ENCODE measurements at regions not wholly inside any gene's neighbourhood (a gene's known extent, or its start where the extent isn't known, plus 50 kb on each side); places are given as distances from the start of the nearest gene placed in this dataset.
A peak's percentile ranks its signal among the peaks of the same experiment; 100 is the strongest.

DNA sequence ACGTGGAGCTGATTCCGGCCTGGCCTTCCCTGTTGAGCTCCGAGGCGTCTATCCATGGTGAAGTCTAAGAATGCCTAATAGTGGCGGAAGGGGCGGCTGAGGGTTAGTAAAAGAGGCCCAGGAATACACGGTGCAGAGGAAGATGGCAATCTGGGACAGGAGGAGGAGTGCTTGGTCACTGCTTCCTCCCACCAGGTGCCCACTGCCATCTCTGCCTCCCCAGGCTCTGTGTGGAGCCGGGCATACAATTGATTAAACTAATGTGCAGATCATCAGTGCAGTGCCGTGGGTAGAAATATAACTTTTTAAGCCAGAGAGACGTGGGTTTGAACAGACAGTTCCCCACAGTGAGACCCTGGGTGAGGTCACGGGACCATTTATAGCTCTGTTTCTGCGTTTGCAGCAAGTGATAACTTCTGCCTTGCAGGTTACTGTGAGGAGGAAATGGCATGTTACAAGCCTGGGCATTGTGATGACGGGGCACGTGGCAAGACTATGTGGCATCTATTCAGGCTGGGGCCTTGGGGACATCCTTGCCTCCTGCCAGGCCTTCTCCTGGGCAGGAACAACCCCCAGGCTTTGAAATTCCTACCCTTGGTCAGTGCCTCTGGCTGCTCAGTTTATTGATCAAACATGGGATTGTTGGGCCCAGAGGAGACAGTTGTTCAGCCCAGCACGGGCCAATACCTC is 204.9 kb downstream of the ASB1 start:
- DNase-seq (ENCODE audit: insufficient read length, low spot score) (no peak), FAIRE-seq (no peak)

DNA sequence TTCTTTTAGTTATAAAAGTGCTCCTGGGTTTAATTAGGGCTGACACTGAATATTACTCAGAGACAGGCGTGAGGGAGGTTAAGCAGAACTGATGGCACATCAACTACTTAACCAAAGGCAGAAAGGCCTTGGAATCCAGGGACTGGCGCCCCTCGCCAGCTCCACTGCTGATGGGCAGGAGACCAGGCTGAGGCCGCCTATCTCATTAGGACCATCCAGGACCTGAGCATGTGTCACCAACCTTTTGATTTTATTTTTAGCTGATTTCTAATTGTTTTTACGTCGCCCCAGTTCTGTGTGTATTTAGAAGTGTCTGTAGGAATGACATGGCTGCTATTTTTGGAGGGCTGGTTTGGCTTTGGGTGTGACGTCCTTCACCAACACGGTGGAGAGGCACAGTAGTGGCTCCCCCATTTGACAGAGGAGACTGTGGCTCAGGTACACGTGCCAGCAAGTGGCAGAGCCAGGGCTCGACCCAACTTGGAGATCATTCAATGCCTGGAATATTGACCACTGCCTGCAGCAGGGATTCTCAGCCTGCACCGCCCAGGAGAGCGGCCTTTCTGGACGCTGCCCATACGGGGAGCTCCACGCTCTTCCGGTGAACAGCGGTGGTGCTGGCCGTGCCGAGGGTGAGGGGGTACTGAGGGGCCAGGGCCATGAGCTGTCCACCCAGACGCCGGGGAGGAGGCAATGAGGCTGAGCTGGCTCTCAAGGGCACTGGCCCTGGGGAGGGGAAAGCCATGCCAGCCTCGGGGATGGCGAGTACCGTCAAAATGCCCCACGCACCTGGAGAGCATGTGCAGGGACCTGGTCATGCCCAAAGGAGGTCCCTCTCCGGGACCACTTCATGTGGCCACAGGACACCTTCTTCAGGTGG is 205.7 kb downstream of the ASB1 start:
- FAIRE-seq, result no peak
- DNase-seq (ENCODE audit: insufficient read length, low spot score), result no peak

DNA sequence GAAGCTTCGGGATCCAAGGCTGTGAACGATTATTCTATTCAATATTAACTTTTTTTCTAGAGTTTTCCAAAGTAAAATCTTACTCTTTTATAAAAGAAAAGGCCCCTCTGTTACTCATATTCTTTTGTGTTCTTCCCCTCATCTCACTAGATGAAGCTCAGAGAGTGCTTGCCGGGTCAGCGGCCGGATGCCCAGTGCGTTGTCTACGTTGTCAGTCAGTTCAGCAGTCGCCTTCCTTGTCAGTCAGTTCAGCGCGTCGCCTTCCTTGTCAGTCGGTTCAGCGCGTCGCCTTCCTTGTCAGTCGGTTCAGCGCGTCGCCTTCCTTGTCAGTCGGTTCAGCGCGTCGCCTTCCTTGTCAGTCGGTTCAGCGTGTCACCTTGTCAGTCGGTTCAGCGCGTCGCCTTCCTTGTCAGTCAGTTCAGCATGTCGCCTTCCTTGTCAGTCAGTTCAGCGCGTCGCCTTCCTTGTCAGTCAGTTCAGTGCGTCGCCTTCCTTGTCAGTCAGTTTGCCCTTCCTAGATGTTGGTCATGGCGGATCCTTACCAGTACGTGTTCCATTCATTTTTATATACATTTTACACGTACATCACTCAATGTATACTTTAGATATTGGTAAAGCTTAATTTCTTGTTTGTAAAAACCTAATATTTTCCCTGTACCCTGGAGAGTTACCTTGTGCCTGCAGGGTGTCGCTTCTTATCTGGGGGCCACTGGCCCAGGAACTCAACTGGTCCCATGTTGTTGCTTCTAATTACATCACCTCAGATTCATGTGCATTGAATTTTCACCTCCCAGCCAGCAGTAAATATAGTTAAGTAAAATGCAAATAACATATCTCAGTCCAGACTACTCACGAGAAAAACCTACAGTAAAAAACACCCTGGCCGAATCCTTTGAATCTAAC is 206.9 kb downstream of the ASB1 start:
- DNase-seq (ENCODE audit: insufficient read length, low spot score) (no peak), FAIRE-seq (no peak)

DNA sequence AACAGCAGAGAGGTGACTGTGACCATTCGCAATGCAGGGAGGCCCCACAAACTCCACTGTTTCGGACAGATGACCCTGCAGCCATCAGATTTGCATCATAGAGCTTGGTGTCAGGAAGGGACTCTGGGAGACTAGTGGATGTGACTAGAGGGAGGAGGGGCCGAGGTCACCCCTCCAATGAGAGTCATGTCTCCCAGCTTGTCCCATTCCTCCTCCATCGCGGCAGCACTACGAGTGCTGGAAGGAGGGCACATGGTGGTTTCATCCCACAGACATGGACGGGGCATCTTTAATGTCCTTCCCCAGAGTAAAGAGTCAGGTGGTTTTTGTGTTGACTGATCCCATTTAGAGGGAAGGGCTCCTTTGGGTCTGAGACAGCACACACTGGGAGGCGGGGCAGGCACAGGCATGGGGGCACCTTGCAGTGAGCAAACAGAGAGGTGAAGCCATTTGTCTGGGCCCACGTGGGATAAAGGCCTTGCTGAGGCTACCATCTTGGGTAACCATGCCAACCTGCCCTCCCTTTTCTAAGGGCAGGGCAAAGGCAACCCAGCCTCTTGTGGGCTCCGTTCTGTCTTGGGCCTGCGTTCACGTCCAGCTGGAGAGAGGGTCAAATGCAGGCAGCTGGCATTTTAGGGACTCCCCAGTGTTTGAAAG is 208.1 kb downstream of the ASB1 start:
- no peak for DNase-seq (ENCODE audit: insufficient read length, low spot score)
- FAIRE-seq, result peak; percentile 26

DNA sequence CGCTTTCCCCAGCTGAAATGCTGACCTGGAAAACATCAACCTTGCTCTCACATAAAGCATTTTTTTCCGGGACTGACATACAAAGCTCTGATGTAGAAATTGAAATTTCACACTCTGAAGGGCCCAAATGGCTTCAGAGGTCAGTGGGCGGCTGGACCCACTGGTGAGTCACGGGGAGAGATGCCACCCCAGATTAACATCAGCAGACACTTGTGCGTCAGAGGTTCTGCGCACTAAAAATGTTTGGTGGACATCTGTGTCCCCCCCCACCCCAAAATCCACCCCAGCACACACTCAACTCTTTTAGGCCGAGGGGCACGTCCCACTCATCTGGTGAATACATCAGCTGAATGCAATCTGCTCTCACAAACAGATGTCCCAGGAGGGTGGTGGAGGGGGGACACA is 208.9 kb downstream of the ASB1 start:
- peak; percentile 40 for FAIRE-seq

DNA sequence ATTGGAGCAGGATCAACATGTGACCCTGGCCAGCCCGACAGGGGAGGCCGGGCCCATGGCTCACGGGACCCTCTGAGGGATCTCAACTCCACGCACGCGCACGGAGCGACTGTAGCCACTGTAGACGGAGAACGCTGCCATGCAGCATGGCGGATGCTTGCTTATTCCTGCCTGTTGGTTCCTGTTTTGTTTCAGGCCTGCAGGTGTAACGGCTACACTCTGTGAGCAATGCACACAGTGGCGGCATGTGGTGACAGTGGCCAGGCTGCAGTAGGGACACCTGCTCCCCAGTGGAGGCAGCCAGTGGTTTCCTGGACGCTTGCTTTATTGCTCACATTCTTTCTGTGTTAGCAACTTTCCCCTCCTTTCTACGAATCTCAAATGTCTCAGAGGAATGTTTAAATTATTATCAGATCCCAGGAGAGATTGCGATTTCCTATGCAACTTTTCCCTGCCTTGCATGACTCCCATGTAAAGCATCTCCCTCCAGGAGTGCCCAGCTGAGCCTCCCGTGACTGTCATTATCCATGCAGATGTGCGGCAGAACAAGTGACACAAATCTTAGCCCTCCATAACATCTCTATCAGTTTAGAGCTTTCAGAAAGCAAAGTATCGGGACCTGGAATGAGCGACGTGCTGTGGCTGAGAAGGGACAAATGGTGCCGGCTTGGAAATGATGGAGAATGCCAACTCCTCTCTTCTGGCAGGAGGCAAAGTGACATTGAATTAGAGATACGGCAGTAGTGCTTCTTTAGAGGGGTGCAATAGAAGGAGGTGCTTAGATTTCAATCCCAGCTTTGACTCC is 209.7 kb downstream of the ASB1 start:
- DNase-seq (ENCODE audit: insufficient read length, low spot score) (peak; percentile 57), FAIRE-seq (peak; percentile 67)

More for the DNA sequence above, 208.9 kb downstream of the ASB1 start:
- DNase-seq (ENCODE audit: insufficient read length, low spot score), result peak; percentile 36

DNA sequence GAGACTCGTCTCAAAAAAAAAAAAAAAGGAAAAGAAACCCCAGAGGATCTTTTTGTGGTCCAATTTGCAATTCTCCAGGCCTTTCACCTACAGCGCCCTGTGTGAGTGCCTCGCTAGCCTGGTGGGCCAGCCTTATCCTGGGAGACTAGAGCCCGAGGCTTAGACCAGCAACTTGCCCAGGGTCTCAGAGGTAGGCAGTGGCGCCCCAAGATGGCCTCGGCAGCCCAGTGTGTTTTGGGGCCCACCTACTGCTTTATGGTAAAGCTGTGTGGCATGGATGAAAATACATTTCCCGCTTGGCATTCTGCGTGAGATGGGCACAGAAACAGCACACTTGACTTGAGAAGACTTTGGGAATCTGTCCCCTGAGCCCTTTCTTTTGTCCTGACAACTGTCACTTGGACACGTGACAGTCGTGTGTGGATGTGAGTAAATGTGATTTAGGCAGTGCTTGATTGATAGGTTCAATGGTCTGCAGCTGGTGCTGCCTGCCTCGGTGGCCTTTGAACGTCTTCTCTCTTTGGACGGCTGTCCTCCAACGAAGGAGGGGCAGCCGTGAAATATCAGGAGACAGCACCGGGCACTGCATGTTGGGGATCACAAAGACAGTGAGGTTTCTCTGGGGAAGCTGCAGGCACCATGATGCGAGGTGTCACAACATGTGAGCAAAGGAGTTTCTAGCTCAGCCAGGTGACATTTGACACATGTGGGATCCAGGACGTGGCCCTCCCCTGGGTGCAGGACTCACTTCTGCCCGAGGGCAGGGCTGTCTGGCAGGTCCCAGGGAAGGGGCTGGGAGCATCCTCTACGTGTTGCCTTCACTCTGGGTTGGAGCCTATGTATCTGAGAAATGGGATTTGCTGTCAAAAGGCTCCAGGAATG is 209.5 kb upstream of the TWIST2 start:
- DNase-seq (ENCODE audit: insufficient read length, low spot score) (no peak), FAIRE-seq (no peak)

DNA sequence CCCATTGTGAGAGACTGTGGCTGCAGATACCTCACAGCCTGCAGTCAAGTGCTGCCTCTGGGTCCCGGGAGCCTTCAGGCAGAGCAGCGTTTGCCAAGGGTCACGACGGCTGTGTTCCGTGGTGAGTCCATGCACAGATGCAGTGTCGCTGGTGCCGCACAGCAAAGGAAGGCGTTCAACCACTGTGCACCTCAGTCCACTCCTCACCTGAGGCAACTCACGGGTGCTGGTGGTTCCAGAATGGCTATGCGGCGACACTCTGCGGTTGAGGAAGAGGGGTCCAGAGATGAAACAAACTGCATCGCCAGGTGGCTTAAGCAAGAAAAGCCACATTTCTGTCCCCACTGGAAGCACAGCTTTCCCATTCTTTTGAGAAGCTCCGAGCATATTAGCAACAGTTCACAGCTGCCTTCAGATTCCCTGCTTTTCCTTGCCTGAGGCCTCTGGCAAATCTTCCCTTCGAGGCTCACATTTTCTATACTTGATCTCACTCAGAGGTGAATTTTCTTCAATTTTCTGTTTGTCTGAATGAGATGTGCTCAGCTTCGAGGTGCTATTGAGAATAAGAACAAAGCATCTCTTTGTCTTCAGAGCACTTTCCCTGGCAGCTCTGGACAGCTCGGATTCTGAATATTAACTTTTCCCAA is 208.8 kb upstream of the TWIST2 start:
- DNase-seq (ENCODE audit: insufficient read length, low spot score) (no peak), FAIRE-seq (no peak)

DNA sequence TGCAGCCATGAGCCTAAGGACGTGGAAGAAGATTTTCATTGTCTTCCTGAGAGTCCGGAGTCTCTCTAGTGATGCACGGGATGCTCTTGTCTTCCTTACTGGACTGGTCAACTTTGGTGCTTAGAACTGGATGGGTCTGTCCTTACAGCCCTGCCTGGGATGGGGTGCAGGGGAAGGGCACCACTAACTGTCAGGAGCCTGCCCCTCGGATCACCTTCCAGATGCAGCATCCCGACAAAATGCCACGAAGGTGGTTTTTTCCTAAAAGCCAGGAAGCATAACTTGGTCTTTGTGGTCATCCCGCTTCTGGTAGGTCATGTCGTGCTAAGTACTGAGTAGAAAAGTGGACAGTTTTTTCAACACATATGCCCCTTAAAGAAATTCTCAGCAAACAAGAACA is 207.4 kb upstream of the TWIST2 start:
- FAIRE-seq, result no peak
- DNase-seq (ENCODE audit: insufficient read length, low spot score), result no peak

DNA sequence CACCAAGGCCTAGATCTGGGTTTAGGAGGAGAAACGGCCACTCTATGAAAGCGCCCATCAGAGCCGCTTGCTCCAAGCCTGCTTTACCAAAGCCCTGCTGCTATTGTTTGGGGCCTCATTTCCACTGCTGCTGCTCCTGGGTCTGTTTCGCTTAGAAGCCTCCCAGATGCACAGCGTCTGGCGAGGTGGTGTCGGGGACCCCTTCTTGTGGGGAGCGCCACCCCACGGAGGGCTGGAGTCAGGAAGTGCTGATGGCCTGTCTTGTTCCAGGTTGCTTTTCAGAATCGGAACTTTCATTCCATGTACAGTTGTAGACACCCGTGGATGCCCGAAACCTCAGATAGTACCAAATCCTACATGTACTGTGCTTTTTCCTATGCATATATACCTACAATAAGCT is 204.9 kb upstream of the TWIST2 start:
- DNase-seq (ENCODE audit: insufficient read length, low spot score) (no peak), FAIRE-seq (no peak)

DNA sequence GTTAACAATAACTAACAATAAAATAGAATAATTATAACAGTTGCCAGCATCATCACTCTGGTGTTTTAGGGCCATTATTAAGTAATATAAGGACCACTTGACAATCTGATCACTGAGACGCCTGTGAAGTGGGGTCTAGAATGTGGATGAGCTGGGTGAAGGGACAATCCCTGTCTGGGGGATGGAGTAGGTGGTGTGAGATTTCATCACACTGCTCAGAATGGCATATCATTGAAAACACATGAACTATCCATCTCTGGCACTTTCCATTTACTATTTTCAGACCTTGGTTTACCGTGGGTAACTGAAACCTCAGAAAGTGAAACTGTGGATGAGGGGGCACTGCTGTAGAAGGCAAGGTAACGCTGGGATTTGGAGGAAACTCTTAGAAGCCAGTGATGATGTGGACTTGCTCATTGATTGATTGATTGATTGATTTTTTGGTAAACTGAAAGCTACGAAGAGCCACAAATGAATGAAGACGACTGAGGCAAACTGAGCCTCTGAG is 204.4 kb upstream of the TWIST2 start:
- DNase-seq (ENCODE audit: insufficient read length, low spot score), result no peak

DNA sequence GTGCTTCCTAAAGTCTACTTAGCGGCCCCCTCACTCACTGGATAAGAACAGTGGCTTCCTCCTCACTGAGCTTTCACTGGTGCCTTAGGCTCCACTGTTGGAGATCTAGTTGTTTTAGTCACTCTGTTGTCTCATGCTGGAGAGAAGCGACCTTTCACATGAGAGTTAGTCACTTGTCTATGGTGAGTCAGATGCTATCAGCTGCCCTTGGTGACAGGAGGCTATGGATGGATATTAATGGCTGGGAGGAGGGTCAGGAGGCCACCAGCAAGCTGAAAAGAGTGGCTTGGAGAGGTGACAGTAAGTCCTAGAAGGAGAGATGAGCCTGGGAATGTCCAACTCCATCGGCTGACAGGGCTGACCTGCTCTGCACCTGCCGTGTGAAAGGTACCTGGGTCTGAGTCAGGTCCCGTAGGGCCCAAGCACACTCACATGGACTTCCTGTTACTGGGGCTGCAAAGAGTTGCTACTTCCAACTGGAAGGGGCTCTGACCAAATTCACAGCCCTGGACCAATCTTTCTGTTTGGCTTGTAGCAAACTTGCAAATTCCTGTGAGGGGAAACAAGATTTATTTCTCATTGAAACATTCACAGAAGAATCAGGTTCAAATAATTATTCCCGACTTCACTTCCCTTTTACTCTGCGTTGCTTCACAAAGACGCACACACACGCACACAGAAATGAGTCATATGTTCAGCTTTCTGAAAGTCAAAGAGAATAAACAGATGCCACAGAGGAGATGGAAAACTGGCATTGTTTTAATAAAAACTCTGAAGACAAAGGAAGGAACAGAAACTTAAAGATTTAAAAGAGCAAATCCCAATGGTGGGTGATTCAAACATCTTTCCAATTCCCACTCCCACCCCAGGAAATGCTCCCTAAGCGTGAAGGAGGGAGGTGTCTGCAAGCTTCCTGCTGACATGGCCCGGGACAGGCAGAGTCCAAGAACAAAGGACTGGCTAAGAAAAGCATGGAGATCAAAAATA is 203.5 kb upstream of the TWIST2 start:
- FAIRE-seq, result no peak
- DNase-seq (ENCODE audit: insufficient read length, low spot score), result peak; percentile 67

More for the DNA sequence above, 204.4 kb upstream of the TWIST2 start:
- no peak for FAIRE-seq

DNA sequence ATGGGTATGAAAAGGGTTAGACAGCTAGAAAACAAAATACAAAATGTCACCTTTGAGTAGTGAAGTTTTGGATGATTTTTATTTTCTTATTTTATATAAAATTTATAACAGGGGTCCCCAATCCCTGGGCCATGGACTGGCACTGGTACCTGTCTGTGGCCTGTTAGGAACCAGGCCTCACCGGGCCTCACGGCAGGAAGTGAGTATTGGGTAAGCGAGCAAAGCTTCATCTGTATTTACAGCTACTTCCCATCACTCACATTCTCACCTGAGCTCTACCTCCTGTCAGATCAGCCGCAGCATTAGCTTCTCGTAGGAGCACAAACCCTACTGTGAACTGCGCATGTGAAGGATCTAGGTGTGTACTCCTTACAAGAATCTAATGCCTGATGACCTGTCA is 202.8 kb upstream of the TWIST2 start:
- FAIRE-seq (no peak), DNase-seq (ENCODE audit: insufficient read length, low spot score) (no peak)

DNA sequence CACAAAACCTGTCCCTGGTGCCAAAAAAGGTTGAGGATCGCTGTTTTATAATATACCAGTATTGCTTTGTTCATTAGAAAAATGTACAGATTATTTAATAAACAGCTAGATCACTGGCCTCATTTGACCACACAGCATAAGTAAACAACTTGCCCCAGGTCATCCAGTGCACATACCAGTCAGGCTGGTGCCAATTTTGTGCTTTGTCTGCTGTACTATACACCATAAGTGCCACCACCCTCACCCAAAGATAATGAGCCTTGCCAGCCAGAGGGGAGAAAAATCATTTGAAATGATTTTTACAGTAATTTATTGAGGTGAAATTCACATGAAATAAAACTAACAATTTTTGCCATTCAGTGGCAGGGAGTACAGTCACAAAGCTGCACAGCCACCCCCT is 202.2 kb upstream of the TWIST2 start:
- FAIRE-seq (no peak), DNase-seq (ENCODE audit: insufficient read length, low spot score) (no peak)

DNA sequence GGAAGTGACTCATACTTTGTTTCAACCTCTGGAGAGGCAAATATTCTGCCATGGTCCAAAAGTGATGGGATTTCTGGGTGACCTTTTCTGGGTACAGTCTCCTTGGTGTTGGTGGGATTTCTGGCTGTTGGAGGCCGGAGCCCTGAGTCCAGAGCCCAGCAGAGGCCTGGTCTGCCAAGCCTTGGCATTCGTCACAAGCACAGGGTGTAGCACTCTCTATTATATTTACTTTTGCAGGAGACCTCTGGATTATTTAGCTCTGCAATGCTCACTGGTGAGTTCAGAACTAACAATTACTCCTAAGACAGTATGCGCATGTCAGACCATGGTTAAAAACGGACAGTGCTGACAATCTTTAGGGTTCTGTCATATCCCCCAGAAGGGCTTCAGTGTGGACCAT is 201.6 kb upstream of the TWIST2 start:
- FAIRE-seq (no peak), DNase-seq (ENCODE audit: insufficient read length, low spot score) (no peak)

DNA sequence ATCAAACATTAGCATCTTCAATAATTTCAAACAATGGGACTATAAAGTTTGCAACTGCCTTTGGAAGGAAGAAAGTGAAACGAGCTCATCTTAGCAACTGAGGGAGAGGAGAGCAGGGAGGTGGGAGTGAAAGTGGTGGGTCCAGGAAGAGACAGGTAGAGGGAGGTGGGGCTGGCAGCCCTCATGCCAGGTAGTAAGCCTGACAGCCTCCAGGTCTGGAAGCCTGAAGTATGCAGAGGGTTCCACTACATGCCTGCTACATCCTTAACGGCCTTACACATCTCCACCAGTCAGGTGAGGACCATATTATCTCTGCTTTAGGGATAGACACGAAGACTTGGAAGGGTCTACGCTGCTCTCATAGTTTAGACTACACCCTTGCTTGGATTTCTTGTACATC is 201.1 kb upstream of the TWIST2 start:
- FAIRE-seq (no peak), DNase-seq (ENCODE audit: insufficient read length, low spot score) (no peak)

DNA sequence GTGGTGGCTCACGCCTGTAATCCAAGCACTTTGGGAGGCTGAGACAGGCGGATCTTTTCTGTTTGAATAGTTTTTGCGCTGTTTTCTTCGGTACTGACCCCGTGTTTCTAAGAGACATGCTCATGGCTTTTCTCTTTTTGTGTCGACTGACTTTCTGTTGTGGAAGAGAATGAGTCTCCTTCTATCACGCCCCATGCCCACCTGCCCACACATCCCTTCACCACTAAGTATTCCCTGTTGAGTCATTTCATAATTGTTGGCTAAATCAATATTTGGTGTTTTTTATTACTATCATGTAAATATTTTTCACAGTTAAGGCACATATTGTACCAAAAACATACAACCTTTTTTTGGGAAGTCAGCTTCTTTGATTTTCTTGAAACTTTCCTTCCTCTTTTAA is 198.8 kb upstream of the TWIST2 start:
- no peak for FAIRE-seq
- no peak for DNase-seq (ENCODE audit: insufficient read length, low spot score)
